ENCODE measurements at regions not wholly inside any gene's neighbourhood (a gene's known extent, or its start where the extent isn't known, plus 50 kb on each side); places are given as distances from the start of the nearest gene placed in this dataset.
"Not testable (repeated sequence)": the region's sequence is repeated elsewhere in the genome, so short reads cannot be mapped to it uniquely, and the experiment has no call there.

- not testable (repeated sequence) for TF ChIP-seq CTCF, POLR2A (IDR thresholded peaks at IDR 0.05)
Measured at GRCh38 chr12:131286301-131286700, 332.6 kb downstream of the ADGRD1 start.

Data from esophagus squamous epithelium (tissue), 4 donors.